K562 (cell line): ENCODE measurements at regions not wholly inside any gene's neighbourhood (a gene's known extent, or its start where the extent isn't known, plus 50 kb on each side); places are given as distances from the start of the nearest gene placed in this dataset.

Experiments used
- ATAC-seq: fragments of 200-7000 bp; cut with Tn5 transposase; 3 replicates; pipeline ENCODE4 v1.9.1; 2020; ENCODE audit warnings: moderate library complexity
- BruUV-seq: library from RNA; stranded (reverse); fragments of 400-500 nt; replicated peaks from 2 replicates; lab custom pipeline; 2021; lab: Mats Ljungman, UMichigan
- CTCF ChIA-PET: fragments of 300-600 bp; formaldehyde crosslinking; extraction: SDS; loops from one replicate; lab custom pipeline; 2021; ENCODE audit warnings: low intra/inter-chr PET ratio; lab: Yijun Ruan, JAX
- POLR2A ChIA-PET: fragments of 300-600, 350-650 bp; sonication (Branson Sonifier 250); formaldehyde crosslinking; extraction: SDS; loops from one replicate; lab custom pipeline; 2021; ENCODE audit warnings: antibody characterized with exemption, inconsistent platforms; lab: Yijun Ruan, JAX
- DNase-seq, 4 experiments: peaks; one replicate each; pipeline versions ENCODE4 v3.0.0 to v3.0.0-alpha.2; 2011 to 2018; ENCODE audit warnings: low spot score in 3 of 4, mixed read lengths in 3 of 4; ENCODE audit errors: extremely low read depth in 1 of 4
- FAIRE-seq: peaks from 2 replicates; lab custom pipeline; 2011; peaks lifted over from hg19 to GRCh38; lab: Jason Lieb, UNC
- H2AFZ ChIP-seq: 2 replicates; pipeline ENCODE4 v1.6.0; 2011; ENCODE audit warnings: low read depth, low read length, control low read depth, inconsistent platforms
- H3K27ac ChIP-seq: fragments of 200-600 bp; 3 replicates; pipeline ENCODE4 v1.8.0; 2011; ENCODE audit warnings: low read depth, mild to moderate bottlenecking, control low read depth, inconsistent platforms, low read length, moderate library complexity, mixed read lengths; ENCODE audit errors: extremely low read depth
- H3K27me3 ChIP-seq, 2 experiments: fragments of 300-600 bp in 1 of 2; 2 replicates in 1 of 2; 3 replicates in 1 of 2; pipeline versions ENCODE4 v1.6.0 to v1.8.0; 2011; ENCODE audit warnings: inconsistent platforms in 2 of 2, low read length in 2 of 2, mild to moderate bottlenecking in 1 of 2, mixed read lengths in 1 of 2, moderate library complexity in 1 of 2; ENCODE audit not compliant: control insufficient read depth in 2 of 2, insufficient read depth in 2 of 2
- H3K36me3 ChIP-seq: fragments of 300-600 bp; 3 replicates; pipeline ENCODE4 v1.8.0; 2011; ENCODE audit warnings: mild to moderate bottlenecking, low read length, inconsistent platforms; ENCODE audit not compliant: control insufficient read depth, insufficient read depth
- H3K4me1 ChIP-seq, 2 experiments: fragments of 200-600 bp in 1 of 2; replicated peaks in 1 of 2; 2 replicates in 1 of 2; 3 replicates in 1 of 2; pipeline versions ENCODE4 v1.5.1 to v1.8.0; 2011; ENCODE audit warnings: inconsistent platforms in 2 of 2, low read length in 2 of 2, mild to moderate bottlenecking in 1 of 2, mixed read lengths in 1 of 2, moderate library complexity in 1 of 2; ENCODE audit not compliant: control insufficient read depth in 2 of 2, insufficient read depth in 2 of 2
- H3K4me2 ChIP-seq: 2 replicates; pipeline ENCODE4 v1.6.1; 2011; ENCODE audit warnings: low read length, control low read depth, inconsistent platforms, mixed read lengths; ENCODE audit not compliant: insufficient read depth
- H3K4me3 ChIP-seq: fragments of 200-600 bp; sonication (generic), shearing (Covaris generic); 2 replicates; pipeline ENCODE4 v1.5.1; 2016; ENCODE audit warnings: control low read depth, inconsistent platforms
- H3K79me2 ChIP-seq: fragments of 200-600 bp; 3 replicates; pipeline ENCODE4 v1.8.0; 2011; ENCODE audit warnings: low read length, inconsistent platforms; ENCODE audit not compliant: control insufficient read depth, insufficient read depth
- H3K9ac ChIP-seq, 2 experiments: 2 replicates each; pipeline versions ENCODE4 v1.6.0 to v1.6.1; 2011; ENCODE audit warnings: low read depth in 2 of 2, low read length in 2 of 2, control low read depth in 1 of 2, inconsistent platforms in 1 of 2, mild to moderate bottlenecking in 1 of 2, mixed read lengths in 1 of 2; ENCODE audit not compliant: insufficient read depth in 1 of 2
- H3K9me1 ChIP-seq: one replicate; pipeline ENCODE4 v1.6.0; 2011; ENCODE audit warnings: inconsistent platforms, mild to moderate bottlenecking, low read length, moderate library complexity; ENCODE audit not compliant: control insufficient read depth, insufficient read depth
- H3K9me3 ChIP-seq: replicated peaks from 2 replicates; pipeline ENCODE4 v1.5.1; 2011; ENCODE audit warnings: low read depth, low read length, inconsistent platforms; ENCODE audit not compliant: control insufficient read depth, insufficient read depth
- H4K20me1 ChIP-seq: replicated peaks from 2 replicates; pipeline ENCODE4 v1.6.1; 2011; ENCODE audit warnings: low read length, inconsistent platforms, mixed read lengths; ENCODE audit not compliant: control insufficient read depth, insufficient read depth
- HEY1 ChIP-seq: fragments of 250-450 bp; sonication (Bioruptor Pico); IDR thresholded peaks from 2 replicates; pipeline ENCODE4 v1.5.0; 2020; ENCODE audit warnings: mild to moderate bottlenecking, moderate library complexity, borderline replicate concordance
- HNRNPL ChIP-seq: fragments of 200-400 bp; formaldehyde crosslinking; IDR thresholded peaks from 2 replicates; pipeline ENCODE4 v1.6.1; 2017; ENCODE audit warnings: low read depth, mild to moderate bottlenecking, low read length
- PCBP1 ChIP-seq: fragments of 200-400 bp; formaldehyde crosslinking; IDR thresholded peaks from 2 replicates; pipeline ENCODE4 v1.6.1; 2018; ENCODE audit warnings: mild to moderate bottlenecking, low read depth, low read length; ENCODE audit not compliant: poor library complexity, severe bottlenecking
- SMAD2 ChIP-seq: fragments of 150-350 bp; IDR thresholded peaks from 2 replicates; pipeline ENCODE4 v1.6.1; 2014; ENCODE audit warnings: low read depth, mild to moderate bottlenecking, low read length
- STAT5A ChIP-seq: IDR thresholded peaks from 2 replicates; pipeline ENCODE4 v1.6.1; 2012; ENCODE audit warnings: low read length, inconsistent platforms, borderline replicate concordance
- ZKSCAN3 ChIP-seq: fragments of 250-450 bp; sonication (Bioruptor Pico); IDR thresholded peaks from 2 replicates; pipeline ENCODE4 v1.4.0; 2020
- ZNF584 ChIP-seq: fragments of 200-800 bp; sonication (Bioruptor generic); IDR thresholded peaks from 2 replicates; pipeline ENCODE4 v1.6.1; 2016; ENCODE audit warnings: low read depth, mild to moderate bottlenecking, missing genetic modification characterization, missing compliant biosample characterization
- WGBS: fragments of 100-300 bp; shearing (Covaris generic); methylation state at CpG from one replicate; pipeline ENCODE4 v1.1.6; 2016; ENCODE audit warnings: low coverage, mixed read lengths; ENCODE audit not compliant: insufficient coverage; ENCODE audit errors: missing lambda C conversion rate; 5-methylcytosine and 5-hydroxymethylcytosine counted together
- in situ Hi-C: fragments of 300-500 bp; cut with MboI; formaldehyde crosslinking; loops from 4 replicates; pipeline ENCODE4 v1.15.0; 2018; ENCODE audit warnings: inconsistent platforms, mixed read lengths
- intact Hi-C: fragments of 100-400 bp; cut with micrococcal nuclease; formaldehyde crosslinking; loops from 2 replicates; pipeline ENCODE4 v1.14.2; 2022
- TF ChIP-seq, protein P1 (sequence below), 2 experiments: IDR thresholded peaks; 2 replicates each; pipeline ENCODE4 v1.6.1; 2011; ENCODE audit warnings: borderline replicate concordance in 1 of 2, control low read depth in 1 of 2, low read depth in 1 of 2, low read length in 1 of 2, mild to moderate bottlenecking in 1 of 2, mixed read lengths in 1 of 2, moderate library complexity in 1 of 2; ENCODE audit not compliant: insufficient read depth in 1 of 2, insufficient read length in 1 of 2, poor library complexity in 1 of 2, severe bottlenecking in 1 of 2; ENCODE audit errors: extremely low read depth in 1 of 2
- TF ChIP-seq, protein P2 (sequence below): fragments of 250-450 bp; sonication (Bioruptor Pico); IDR thresholded peaks from 2 replicates; pipeline ENCODE4 v1.4.0; 2020; ENCODE audit warnings: mild to moderate bottlenecking, moderate library complexity
- TF ChIP-seq, protein P3 (sequence below): sonication (generic); formaldehyde crosslinking; IDR thresholded peaks from 2 replicates; pipeline ENCODE4 v1.8.1; 2023; ENCODE audit warnings: missing genetic modification reagents, mild to moderate bottlenecking, borderline replicate concordance

DNA sequence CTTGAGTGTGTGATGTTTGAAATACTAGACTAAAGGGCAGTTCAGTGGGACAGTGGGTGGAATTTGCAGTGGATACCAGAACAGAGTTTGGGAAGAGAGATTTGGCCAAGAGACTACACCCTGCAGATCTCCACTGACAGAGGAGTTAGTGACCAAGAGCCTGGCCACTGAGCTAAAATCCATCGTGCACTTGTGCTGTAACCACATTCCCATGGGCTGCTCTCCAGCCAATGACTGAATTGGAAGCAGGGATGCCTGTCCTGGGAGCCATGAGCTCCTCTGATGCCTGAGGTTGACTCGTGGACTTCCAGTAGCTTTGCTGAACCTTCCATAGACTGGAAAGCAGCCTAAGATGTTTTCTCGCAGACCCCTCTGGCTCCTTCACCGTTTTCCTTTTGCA, 296.1 kb downstream of the TRIML1 start:
- FAIRE-seq (no peak), ATAC-seq (no peak), DNase-seq (no peak)
- in situ Hi-C loops (no loop called here), intact Hi-C loops (no loop called here)
- no peak overlapping the region for H2AFZ ChIP-seq
- WGBS, result 0% methylated on average over 3 of the region's 4 CpGs
- H4K20me1 ChIP-seq, result no peaks in the 10 kb centered on the region
- H3K9me1 ChIP-seq, result no peaks in the 10 kb centered on the region
- no peak overlapping the region for H3K9ac ChIP-seq
- no peaks in the 10 kb centered on the region for H3K79me2 ChIP-seq
- no peaks in the 10 kb centered on the region for H3K36me3 ChIP-seq
- BruUV-seq, result no TSS peak
- no peaks in the 10 kb centered on the region for H3K4me1 ChIP-seq
- no peak overlapping the region for H3K4me3 ChIP-seq
- H3K27ac ChIP-seq, result no peak overlapping the region
- H3K27me3 ChIP-seq, result no peaks in the 10 kb centered on the region
- H3K4me2 ChIP-seq, result no peak overlapping the region
- CTCF ChIA-PET, result no interaction called here
- H3K9me3 ChIP-seq, result no peaks in the 10 kb centered on the region
- POLR2A ChIA-PET, result interaction anchor here (0.7 kb wide), 1 partner anchor 994 kb away, joined by 3 read pairs; no protein-coding TSS in a partner anchor
- TF ChIP-seq, protein P1, sequence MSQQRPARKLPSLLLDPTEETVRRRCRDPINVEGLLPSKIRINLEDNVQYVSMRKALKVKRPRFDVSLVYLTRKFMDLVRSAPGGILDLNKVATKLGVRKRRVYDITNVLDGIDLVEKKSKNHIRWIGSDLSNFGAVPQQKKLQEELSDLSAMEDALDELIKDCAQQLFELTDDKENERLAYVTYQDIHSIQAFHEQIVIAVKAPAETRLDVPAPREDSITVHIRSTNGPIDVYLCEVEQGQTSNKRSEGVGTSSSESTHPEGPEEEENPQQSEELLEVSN (IDR thresholded peaks at IDR 0.05; ENCODE audit: borderline replicate concordance in 1 of 2, extremely low read depth in 1 of 2, insufficient read depth in 1 of 2, insufficient read length in 1 of 2, low read depth in 1 of 2, low read length in 1 of 2, poor library complexity in 1 of 2, severe bottlenecking in 1 of 2), result no peak
- no peak for TF ChIP-seq ZKSCAN3
- no peak for TF ChIP-seq HNRNPL
- TF ChIP-seq, protein P2, sequence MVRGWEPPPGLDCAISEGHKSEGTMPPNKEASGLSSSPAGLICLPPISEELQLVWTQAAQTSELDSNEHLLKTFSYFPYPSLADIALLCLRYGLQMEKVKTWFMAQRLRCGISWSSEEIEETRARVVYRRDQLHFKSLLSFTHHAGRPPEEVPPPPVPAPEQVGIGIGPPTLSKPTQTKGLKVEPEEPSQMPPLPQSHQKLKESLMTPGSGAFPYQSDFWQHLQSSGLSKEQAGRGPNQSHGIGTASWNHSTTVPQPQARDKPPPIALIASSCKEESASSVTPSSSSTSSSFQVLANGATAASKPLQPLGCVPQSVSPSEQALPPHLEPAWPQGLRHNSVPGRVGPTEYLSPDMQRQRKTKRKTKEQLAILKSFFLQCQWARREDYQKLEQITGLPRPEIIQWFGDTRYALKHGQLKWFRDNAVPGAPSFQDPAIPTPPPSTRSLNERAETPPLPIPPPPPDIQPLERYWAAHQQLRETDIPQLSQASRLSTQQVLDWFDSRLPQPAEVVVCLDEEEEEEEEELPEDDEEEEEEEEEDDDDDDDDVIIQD (CRISPR knock-in tag), result no peak
- no peak for TF ChIP-seq SMAD2
- TF ChIP-seq, protein P3, sequence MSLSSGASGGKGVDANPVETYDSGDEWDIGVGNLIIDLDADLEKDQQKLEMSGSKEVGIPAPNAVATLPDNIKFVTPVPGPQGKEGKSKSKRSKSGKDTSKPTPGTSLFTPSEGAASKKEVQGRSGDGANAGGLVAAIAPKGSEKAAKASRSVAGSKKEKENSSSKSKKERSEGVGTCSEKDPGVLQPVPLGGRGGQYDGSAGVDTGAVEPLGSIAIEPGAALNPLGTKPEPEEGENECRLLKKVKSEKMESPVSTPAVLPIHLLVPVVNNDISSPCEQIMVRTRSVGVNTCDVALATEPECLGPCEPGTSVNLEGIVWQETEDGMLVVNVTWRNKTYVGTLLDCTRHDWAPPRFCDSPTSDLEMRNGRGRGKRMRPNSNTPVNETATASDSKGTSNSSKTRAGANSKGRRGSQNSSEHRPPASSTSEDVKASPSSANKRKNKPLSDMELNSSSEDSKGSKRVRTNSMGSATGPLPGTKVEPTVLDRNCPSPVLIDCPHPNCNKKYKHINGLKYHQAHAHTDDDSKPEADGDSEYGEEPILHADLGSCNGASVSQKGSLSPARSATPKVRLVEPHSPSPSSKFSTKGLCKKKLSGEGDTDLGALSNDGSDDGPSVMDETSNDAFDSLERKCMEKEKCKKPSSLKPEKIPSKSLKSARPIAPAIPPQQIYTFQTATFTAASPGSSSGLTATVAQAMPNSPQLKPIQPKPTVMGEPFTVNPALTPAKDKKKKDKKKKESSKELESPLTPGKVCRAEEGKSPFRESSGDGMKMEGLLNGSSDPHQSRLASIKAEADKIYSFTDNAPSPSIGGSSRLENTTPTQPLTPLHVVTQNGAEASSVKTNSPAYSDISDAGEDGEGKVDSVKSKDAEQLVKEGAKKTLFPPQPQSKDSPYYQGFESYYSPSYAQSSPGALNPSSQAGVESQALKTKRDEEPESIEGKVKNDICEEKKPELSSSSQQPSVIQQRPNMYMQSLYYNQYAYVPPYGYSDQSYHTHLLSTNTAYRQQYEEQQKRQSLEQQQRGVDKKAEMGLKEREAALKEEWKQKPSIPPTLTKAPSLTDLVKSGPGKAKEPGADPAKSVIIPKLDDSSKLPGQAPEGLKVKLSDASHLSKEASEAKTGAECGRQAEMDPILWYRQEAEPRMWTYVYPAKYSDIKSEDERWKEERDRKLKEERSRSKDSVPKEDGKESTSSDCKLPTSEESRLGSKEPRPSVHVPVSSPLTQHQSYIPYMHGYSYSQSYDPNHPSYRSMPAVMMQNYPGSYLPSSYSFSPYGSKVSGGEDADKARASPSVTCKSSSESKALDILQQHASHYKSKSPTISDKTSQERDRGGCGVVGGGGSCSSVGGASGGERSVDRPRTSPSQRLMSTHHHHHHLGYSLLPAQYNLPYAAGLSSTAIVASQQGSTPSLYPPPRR (CRISPR knock-in tag), result no peak
- no peak for TF ChIP-seq HEY1
- TF ChIP-seq ZNF584 (CRISPR knock-in tag), result no peak
- TF ChIP-seq PCBP1, result no peak
- TF ChIP-seq STAT5A, result no peak
